ENCODE measurements at regions not wholly inside any gene's neighbourhood (a gene's known extent, or its start where the extent isn't known, plus 50 kb on each side); places are given as distances from the start of the nearest gene placed in this dataset.
"Not testable (repeated sequence)": the region's sequence is repeated elsewhere in the genome, so short reads cannot be mapped to it uniquely, and the experiment has no call there.

DNA sequence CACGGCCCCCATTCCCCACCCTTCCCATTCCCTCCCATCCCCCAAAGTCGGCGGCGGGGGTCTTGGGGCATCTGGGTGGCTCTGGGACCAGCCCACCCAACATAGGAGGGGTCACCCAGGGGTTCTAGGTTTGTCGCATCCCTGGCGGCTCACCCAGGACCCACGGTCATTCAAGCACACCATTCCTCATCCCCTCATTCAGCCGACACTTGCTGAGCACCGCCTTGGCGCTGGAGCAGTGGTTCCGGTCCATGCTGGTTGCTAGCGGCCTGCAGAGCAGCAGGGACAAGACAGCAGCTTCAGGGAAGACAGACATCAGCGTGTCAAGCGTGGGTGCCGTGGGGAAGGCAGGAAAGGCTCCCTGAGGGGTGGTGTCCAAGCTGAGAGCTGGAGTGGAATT lies 50.5 kb upstream of the OTOS start:
- DNase-seq (ENCODE audit: low read depth) = no peak

DNA sequence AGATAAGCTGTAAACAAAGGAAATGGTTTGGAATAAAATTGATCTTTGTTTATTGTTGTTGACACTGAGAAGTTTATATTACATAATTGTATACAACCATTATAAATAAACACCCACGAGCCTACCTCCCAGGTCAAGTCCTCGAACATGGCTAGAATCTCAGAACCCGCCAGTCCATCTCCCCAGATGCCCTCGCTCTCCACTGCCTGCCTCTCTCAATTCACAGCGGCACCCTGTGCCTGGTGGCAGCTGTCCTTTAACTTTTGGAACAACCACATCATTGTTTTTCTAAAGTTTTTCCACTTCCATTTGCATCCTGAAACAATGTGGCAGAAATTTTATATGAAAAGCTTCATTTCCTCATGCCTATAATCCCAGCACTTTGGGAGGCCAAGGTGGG lies 52.2 kb upstream of the OTOS start:
- no peak for DNase-seq (ENCODE audit: low read depth)

DNA sequence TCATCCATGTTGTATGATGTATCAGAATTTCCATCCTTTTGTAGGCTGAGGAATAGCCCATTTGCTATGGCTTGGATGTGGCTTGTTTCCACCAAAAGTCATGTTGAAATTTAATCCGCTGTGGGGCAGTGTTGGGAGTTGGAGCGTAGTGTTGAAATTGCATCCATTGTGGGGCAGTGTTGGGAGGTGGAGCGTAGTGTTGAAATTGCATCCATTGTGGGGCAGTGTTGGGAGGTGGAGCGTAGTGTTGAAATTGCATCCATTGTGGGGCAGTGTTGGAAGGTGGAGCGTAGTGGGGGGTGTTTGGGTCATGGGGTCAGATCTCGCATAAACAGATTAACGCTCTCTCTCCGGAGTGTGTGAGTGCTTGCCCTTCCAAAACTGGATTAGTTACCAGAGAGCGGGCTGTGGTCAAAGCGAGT lies 53.9 kb upstream of the OTOS start:
- not testable (repeated sequence) for DNase-seq (ENCODE audit: low read depth)

DNA sequence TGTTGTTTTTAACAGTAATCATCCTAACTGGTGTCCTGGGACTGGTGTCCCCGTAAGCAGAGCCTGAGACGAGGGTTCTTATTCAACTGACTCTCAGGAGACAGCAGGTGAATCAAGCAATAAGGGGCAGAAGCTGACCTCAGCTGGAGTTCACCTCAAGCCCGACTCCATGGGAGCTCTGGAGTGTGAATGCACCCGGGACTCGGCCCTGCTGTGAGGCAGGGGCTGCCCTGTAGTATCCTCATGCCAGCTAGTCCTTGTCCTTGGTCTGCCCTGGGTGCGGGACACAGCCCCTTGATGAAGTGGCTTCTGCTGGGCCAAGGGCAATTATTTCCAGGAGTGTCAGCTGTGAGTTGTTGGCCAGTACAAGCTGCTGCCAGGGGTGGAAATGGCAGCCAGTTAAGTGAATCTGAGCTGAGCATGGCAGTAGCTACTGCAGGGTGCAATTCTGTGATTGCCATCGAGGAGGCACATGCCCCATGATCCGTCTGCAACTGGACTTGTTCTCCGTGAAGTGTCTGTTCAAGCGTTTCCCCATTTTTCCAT lies 54.9 kb upstream of the OTOS start:
- DNase-seq (ENCODE audit: low read depth) = no peak

DNA sequence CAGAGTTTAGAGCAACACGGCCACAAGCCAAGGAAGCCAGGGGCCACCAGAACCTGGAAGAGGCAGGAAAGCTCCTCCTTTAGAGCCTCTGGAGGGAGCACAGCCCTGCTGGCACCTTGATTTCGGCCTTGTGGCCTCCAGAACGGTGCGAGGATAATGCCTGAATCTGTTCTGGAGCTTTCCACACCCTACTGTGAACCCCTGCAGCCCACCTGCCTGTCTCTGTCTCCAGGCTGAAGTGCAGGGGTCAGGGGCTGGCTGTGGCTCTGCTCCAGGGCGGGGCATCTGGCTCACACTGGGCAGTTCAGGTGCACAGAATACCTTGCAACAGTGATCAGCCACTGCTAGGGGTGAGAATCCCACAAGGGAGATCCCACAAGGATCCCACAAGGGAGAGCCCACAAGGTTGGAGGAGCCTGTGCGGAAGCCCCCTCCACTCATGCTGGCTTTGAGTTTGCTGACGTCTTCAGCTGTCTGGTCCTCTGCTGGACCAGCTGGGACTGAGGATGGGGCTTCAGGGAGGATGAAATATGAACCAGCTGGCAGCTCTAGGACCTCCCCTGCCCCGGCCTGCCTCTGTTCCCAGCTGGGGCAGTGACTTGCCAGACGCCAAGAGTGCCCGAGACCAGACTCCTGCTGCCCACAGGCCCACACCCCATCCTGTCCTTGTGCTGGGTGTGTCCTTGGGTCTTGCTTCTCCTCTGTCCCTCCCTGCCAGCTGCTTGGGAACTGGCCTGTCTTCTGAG lies 56.4 kb upstream of the OTOS start:
- DNase-seq (ENCODE audit: low read depth) = no peak

DNA sequence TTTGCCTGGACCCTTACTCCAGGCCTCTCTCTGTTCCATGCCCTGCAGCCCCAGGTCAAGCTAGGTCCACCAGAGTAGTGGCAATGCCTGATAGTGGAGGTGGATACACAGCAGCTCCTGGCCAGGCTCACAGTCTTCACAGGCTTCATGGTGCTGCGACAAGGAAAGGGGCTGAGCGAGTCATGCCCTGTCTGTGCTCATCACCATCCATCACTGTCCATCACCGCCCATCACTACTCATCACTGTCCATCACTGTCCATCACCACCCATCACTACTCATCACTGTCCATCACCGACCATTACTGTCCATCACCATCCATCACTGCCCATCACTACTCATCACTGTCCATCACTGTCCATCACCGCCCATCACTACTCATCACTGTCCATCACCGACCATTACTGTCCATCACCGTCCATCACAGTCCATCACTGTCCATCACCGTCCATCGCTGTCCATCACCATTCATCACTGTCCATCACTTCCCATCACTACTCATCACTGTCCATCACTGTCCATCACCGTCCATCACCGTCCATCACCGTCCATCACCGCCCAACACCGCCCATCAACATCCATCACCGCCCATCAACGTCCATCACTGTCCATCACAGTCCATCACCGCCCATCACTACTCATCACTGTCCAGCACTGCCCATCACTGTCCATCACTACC lies 57.1 kb upstream of the OTOS start:
- no peak for DNase-seq (ENCODE audit: low read depth)

DNA sequence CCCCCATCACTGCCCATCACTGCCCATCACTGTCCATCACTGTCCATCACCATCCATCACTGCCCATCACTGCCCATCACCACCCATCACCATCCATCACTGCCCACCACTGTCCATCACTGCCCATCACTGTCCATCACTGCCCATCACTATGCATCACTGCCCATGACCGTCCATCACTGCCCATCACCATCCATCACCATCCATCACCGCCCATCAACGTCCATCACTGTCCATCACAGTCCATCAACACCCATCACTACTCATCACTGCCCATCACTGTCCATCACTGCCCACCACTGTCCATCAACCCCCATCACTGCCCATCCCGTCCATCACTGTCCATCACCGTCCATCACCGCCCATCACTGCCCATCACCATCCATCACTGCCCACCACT lies 57.8 kb upstream of the OTOS start:
- DNase-seq (ENCODE audit: low read depth) = no peak

DNA sequence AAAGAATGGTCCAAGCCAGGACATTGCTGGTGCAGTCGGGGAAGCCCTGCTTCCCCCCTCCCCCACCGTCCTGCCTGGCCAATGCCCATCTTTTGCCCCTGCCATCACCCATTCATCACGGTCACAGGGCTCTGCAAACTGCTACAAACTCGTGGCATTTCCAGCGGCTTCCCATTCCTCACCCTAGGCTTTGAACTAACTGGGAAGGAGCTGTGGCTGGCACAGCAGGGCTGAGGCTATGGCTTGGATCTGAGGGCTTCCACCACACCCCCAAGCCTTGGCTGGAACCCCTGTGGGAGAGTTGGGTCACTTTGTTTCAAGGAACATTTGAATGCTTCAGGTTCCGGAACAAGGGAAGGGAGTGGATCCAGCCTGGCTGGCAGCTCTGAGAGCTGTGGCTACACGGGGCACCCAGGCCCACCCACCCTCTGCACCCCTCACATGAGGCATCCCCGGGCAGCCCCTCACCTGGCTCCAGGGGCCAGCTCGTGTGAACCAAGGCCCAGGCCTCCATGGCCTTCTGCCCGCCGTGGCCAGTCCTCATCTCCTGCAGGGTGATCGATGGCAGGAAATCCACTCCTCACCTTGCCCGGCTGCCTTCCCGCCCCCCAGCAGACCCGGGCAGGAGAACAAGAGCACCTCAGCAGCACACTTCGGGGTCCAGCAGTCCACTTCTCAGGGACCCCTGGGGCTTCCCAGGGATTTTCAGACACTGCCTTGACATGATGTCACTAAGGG lies 58.8 kb upstream of the OTOS start:
- DNase-seq (ENCODE audit: low read depth) = no peak

DNA sequence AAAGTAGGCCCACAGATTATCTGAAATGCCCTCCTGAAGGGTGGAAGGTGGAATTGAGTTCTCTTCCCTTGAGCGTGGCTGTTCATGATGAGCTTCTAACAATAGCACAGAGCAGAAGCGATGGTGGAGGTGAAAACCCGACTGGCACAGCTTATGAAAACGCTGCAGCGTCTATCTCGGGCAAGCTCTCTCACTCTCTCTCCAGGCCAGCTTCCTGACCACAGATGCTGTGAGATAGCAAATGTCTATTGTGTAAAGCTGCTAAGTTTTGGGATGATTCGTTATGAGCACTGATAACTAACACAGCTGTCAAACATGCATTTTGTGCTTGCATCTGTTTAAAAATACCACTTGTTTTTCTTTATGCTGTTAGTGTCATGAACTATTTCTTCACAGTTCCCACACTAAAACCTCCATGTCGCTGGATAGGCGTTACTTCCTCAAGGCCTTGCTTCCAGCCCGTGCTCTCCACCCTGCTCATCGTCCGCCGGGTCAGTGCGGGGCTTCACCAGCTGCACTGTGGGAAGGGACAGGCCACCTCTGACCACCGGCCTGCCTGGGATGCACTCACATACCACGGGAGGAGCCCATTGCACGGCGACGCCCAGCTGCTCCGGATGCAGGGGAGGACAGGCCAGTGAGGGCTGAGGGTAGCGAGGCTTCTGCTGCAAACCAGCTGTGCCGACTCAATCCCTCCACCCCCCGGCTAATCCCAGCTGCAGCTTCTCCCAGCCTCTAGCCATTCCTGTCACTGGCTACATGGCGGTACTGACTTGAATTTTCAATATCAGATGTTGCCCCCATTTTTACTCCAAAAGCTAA lies 60.0 kb upstream of the OTOS start:
- DNase-seq (ENCODE audit: low read depth) = no peak

DNA sequence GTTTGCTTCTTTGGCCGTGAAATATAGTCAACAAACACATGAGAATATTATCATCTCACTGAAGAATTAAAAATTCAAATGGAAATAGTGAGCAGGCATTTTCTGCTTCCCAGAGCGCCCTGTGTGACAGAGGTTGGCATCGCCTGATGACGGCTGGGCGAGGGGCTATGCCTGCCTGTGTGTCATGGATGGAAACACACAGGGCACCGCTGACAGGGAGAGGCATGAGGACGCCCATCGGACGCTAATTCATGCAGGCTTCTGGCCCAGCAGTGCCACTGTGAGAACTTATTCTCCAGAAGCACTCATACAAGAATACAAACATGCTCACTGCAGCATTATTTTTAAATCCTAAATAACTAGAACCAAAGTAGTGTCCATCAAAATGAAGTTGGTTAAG lies 61.4 kb upstream of the OTOS start:
- no peak for DNase-seq (ENCODE audit: low read depth)

DNA sequence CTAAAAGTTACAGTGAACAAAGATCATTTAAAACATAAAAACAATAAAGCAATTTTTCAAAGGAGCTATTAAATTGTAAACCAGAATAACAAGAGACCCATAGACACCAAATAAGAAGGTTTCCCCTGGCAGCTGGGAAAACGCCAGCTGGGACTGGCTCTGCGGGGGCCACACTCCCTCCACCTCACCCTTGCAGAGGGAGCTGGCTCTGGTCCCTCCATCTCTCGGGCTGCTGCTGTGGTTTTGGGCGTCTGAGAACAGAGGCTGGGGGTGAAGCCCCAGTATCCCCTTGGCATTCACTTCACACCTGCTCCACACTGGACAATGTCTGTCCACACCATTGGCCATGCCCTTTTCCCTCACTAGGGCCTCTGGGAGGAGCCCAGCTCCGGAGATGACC lies 62.1 kb upstream of the OTOS start:
- DNase-seq (ENCODE audit: low read depth) = no peak

DNA sequence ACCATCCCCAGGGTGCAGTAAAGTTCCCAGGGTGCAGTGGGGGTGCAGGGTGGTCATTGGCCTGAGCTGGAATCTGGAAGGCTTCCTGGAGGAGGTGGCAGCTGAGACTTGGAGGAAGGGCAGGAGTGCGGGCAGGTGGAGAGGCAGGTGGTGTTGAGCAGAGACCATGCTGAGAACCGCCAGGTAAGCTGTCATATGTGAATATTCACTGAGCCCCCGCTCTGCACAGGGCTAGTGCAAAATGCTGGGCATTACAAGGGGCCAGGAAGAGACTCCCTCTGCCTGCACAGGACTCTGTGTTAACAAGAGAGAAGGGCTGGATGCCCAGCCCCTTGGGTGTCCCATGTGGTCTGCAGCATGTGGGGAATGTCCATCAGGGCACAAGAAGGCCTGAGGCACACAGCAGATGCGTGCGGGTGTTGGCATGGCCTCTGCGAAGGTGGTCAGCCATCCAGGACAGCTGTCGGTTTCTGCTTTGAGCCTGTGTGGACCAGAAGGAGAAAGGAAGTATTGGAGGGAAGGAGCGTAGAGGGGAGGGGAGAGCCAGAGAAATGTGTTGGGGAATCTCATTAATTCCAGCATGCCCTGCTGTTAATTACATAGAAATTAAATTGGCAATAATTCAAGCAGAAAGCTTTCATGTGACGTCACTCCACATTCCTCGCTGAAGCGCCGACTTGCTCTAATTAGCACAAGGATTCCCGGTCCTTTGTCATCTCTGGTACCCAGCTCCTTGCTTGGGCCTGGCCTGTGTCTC lies 62.8 kb upstream of the OTOS start:
- DNase-seq (ENCODE audit: low read depth) = no peak

DNA sequence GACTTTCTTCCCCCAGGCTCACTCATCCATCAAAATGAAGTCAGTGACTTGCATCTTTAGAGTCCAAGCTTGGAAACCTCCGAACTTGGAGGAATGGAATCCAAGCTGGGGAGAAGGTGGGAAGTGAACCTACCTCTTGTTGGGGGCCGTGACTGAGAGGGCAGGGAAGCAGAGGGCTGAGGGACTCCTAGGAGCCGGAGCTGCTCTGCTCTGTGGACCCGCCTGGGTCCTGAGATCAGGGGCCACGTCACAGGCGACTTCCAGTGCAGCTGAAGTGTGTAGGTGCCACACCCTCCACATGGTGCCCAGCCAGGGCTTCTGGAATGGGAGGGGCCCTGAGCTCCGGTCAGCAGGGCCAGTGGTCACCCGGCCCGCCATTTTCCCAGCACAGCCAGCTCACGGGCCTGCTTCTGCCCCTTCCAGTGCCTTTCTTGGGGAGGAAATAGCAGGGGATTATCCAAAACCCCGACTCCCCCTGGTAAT lies 63.4 kb upstream of the OTOS start:
- DNase-seq (ENCODE audit: low read depth) = no peak

DNA sequence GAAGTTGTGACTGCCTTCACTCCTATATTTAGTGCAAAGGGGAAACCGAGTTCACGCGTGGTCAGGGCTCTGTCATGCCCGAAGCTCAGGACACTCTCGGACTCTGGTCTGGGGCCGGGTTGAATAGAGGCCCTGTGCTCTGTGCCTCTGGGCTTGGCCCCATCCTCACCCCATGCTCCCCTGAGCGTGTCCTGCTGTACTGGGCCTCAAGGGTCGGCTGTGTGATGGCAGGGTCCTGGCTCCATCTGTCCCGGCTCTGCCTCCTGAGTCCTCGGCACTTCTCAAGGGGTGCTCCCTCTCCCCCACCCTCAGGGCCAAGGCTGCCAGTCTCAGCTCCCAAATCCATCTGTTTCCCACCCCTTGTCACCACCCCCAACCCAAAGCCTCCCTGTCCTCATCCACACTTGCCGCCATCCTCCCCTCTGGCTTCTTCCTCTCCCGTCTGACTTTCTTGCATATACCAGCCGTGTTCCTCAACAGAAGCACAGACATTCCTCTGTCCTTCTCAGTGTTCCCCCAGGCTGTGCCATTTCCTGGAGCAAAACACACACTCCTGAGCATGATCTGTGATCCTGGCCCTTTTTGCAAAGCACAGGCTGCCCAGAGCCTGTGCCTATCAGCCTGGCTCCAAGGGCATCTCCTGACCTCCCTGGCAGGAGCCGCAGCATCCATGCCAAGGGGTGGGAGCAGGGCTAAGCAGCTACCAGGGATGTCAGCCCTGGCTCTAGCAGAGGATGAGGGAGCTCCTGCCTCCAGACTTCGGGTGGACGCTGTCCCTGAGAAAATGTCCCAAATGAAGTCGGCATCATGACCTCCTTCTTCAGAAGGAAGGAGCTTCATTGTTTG lies 64.2 kb upstream of the OTOS start:
- DNase-seq (ENCODE audit: low read depth) = no peak

DNA sequence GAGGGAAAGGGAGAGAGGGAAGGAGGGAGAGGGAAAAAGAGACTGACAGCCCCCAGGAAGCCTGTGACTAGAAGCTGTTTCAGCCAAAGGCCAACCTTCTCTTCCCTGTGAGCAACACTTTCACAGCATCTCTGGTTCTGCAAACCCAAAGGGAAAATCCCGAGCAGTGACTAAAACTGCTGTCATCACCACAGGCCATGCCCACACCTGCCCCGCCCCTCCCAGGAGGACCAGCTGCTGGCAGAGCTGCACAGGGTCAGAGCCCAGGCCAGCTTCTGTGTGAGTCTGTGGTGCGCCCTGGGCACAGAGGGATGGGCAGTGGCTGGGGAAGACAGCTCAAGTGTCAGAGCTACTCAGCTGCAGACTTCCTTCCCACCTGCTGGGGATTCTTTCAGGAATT lies 64.9 kb upstream of the OTOS start:
- peak; percentile 50 for DNase-seq (ENCODE audit: low read depth)

DNA sequence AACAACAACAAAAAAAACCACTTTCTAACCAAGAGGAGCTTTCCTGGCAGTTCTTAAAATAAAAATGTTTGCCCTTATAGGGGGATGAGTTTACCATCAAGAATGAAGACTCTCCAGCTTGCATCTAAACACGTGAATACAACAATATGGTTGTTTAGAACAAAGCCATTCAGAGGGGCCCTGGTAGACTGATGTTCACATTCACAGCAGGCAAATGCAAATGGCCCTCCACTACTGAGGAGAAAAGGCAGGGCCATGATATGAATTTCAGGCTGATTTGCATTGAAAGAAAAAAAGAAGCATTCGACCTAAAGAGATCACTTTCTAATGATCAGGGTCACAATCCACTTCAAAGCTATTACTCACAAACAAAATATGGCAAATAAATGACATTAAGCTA lies 65.3 kb upstream of the OTOS start:
- no peak for DNase-seq (ENCODE audit: low read depth)

DNA sequence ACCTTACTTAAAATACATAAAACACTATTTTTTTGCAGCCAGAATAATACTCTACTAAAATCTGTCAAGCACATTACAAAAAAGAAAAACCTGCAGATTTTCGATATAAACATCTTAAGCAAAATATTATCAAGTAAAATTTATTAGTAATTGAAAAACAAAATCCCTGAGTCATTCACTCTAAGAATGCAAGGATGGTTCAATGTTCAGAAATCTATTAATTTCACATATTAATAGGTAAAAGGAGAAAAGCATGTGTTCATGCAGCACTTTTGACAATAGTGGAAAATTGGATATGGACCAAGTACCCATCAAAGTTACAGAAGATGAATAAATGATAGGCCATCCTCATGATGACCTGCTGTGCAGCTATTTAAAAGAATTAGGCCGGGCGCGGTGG lies 66.2 kb upstream of the OTOS start:
- DNase-seq (ENCODE audit: low read depth) = no peak

DNA sequence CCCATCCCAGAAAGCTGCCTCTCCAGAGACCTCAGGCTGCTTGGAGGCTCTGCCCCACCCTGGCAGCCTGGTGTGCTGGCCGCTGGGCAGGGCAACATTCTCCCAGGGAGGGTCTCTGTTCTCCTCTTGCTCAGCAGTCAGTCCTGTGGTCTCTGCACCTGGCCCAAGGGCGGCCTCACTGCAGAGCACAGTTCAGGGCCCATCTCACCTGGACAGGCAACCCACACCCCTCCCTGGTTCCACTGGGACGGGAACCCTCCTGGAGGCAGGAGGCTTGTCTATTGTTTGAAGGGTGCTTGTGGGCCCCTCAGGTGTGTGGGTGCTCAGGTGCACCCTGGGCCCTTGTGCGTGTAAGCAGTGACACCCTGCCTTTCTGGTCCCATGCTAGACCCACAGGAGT lies 67.2 kb upstream of the OTOS start:
- DNase-seq (ENCODE audit: low read depth) = no peak

DNA sequence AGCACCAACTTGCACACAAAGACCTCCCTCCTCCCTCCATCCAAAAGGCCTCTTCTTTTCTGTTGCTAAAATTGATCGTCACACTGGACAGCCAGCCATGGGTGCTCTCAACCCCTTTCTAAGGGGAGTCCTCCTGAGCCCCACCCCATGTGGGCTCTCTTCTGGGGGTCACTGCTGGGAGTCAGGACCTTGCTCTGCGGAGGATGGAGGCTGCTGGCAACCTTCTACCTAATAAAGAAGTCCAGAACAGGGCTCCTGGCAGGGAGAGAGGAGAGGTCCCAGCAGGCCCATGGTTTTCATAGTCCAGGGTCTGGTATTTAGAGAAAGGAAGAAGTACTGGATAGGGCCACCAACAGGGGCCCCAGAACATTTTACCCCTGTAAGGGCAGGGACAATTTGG lies 67.6 kb upstream of the OTOS start:
- DNase-seq (ENCODE audit: low read depth) = no peak

DNA sequence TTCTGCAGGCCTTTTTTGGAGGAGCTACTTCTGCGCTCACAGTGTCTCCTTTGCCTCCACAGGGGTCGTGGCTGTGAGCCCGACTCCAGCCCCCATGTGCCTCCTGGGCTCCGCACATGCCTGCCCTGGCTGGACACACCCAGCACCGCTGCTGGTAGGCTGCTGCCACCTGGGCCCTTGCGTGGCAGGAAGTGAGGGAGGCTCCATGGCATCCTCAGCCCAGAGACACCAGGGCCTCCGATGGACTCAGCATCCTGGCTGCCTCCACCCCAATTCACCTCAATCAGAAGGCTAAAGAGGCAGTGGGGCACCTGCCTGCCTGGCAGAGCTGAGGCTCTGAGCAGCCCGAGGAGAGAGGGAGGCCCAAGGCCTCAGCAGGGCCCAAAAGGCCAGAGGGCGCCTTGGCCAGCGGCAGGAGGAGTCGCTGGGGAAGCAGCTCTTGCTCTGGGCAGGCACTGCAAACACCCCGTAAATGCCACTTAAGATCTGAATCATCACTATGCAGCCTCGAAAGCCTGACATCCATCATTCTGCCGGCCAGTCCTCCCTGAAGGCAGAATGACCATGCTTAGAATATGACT lies 68.3 kb upstream of the OTOS start:
- DNase-seq (ENCODE audit: low read depth) = no peak

All from stimulated activated CD8-positive, alpha-beta memory T cell treated with anti-CD3 and anti-CD28 coated beads, Interleukin-4, amount 100 ng/mL, for 24 hours (primary cell).